GM23248 (cell line): ENCODE measurements at regions not wholly inside any gene's neighbourhood (a gene's known extent, or its start where the extent isn't known, plus 50 kb on each side); places are given as distances from the start of the nearest gene placed in this dataset.

Experiments used
- DNase-seq: peaks from one replicate; pipeline ENCODE4 v3.0.0-alpha.2; 2015
- H2AFZ ChIP-seq: fragments of 200-600 bp; sonication (generic); 2 replicates; pipeline ENCODE4 v1.6.1; 2016; ENCODE audit warnings: antibody characterized with exemption
- H3F3A ChIP-seq: fragments of 200-600 bp; sonication (generic); 2 replicates; pipeline ENCODE4 v1.6.1; 2016; ENCODE audit warnings: mild to moderate bottlenecking, antibody characterized with exemption, mixed run types; ENCODE audit not compliant: insufficient read depth
- H3K27ac ChIP-seq: fragments of 200-600 bp; sonication (generic); 2 replicates; pipeline ENCODE4 v1.5.1; 2016; ENCODE audit warnings: mild to moderate bottlenecking
- H3K27me3 ChIP-seq: fragments of 200-600 bp; sonication (generic); replicated peaks from 2 replicates; pipeline ENCODE4 v1.6.1; 2016; ENCODE audit warnings: mild to moderate bottlenecking; ENCODE audit not compliant: insufficient read depth
- H3K36me3 ChIP-seq: fragments of 200-600 bp; sonication (generic); 2 replicates; pipeline ENCODE4 v1.6.1; 2016; ENCODE audit warnings: low read depth, mild to moderate bottlenecking
- H3K4me1 ChIP-seq: fragments of 200-600 bp; sonication (generic); 2 replicates; pipeline ENCODE4 v1.6.1; 2016; ENCODE audit warnings: mild to moderate bottlenecking; ENCODE audit not compliant: insufficient read depth
- H3K4me2 ChIP-seq: fragments of 200-600 bp; sonication (generic); one replicate; pipeline ENCODE4 v1.6.1; 2016; ENCODE audit warnings: mild to moderate bottlenecking; ENCODE audit not compliant: unreplicated experiment
- H3K4me3 ChIP-seq: fragments of 200-600 bp; sonication (generic); 2 replicates; pipeline ENCODE4 v1.5.1; 2016; ENCODE audit warnings: mild to moderate bottlenecking
- H3K79me2 ChIP-seq: fragments of 200-600 bp; sonication (generic); 2 replicates; pipeline ENCODE4 v1.6.1; 2016; ENCODE audit warnings: mild to moderate bottlenecking; ENCODE audit not compliant: insufficient read depth
- H3K9ac ChIP-seq: fragments of 200-600 bp; sonication (generic); 2 replicates; pipeline ENCODE4 v1.6.1; 2016; ENCODE audit warnings: mild to moderate bottlenecking
- H3K9me2 ChIP-seq: fragments of 200-600 bp; sonication (generic); 2 replicates; pipeline ENCODE4 v1.6.1; 2016; ENCODE audit warnings: mixed run types, mild to moderate bottlenecking, moderate library complexity; ENCODE audit not compliant: insufficient read depth
- H3K9me3 ChIP-seq: fragments of 200-600 bp; sonication (generic); one replicate; pipeline ENCODE4 v1.6.1; 2017; ENCODE audit warnings: low read depth
- H4K20me1 ChIP-seq: fragments of 200-600 bp; sonication (generic); 2 replicates; pipeline ENCODE4 v1.6.0; 2016; ENCODE audit not compliant: insufficient read depth
- EZH2 ChIP-seq: fragments of 200-600 bp; sonication (generic); IDR thresholded peaks from 2 replicates; pipeline ENCODE4 v1.6.1; 2018; ENCODE audit warnings: antibody characterized with exemption, mild to moderate bottlenecking; ENCODE audit not compliant: insufficient read depth, poor library complexity, severe bottlenecking
- EZH2phosphoT487 ChIP-seq: fragments of 200-600 bp; sonication (generic); IDR thresholded peaks from 2 replicates; pipeline ENCODE4 v1.6.1; 2018; ENCODE audit warnings: antibody characterized with exemption, moderate library complexity, mild to moderate bottlenecking, low read depth; ENCODE audit not compliant: insufficient read depth
- WGBS, 2 experiments: methylation state at CpG; one replicate each; pipeline ENCODE4 v1.1.6; 2015 to 2017; ENCODE audit warnings: low lambda C conversion rate in 2 of 2, low coverage in 1 of 2; ENCODE audit errors: missing lambda C conversion rate in 2 of 2; 5-methylcytosine and 5-hydroxymethylcytosine counted together
- in situ Hi-C: fragments of 300-500 bp; cut with MboI; formaldehyde crosslinking; loops from 2 replicates; pipeline ENCODE4 v1.15.0; 2020

GRCh38 chr4:186882293-186882692 is 158.6 kb upstream of the FAT1 start:
- Histone ChIP-seq H3K4me1 (peaks cover 17% of the 10 kb centered on the region), H4K20me1 (no peaks in the 10 kb centered on the region), H3K9ac (no peak overlapping the region), H3F3A (peaks cover 10% of the 10 kb centered on the region), H3K27me3 (no peaks in the 10 kb centered on the region), H3K79me2 (no peaks in the 10 kb centered on the region), H3K9me2 (no peaks in the 10 kb centered on the region), H3K27ac (no peak overlapping the region), H2AFZ (no peak overlapping the region), H3K4me3 (no peak overlapping the region), H3K9me3 (no peaks in the 10 kb centered on the region), H3K4me2 (peak overlapping the region; percentile 16), H3K36me3 (no peaks in the 10 kb centered on the region)
- DNase-seq, result no peak
- TF ChIP-seq EZH2, result no peak
- TF ChIP-seq EZH2phosphoT487, result no peak
- WGBS, 2 experiments, result 93 to 100% methylated on average over 1 of the region's 1 CpG
- in situ Hi-C loops, result no loop called here

- H3K79me2 ChIP-seq, result no peaks in the 10 kb centered on the region
- DNase-seq, result no peak
- no peak overlapping the region for H3K4me2 ChIP-seq
- H3K36me3 ChIP-seq, result no peaks in the 10 kb centered on the region
- 72 to 74% methylated on average over 6 of the region's 6 CpGs for WGBS, 2 experiments
- peaks cover 17% of the 10 kb centered on the region for H3K4me1 ChIP-seq
- no peak for TF ChIP-seq EZH2phosphoT487
- peaks cover 10% of the 10 kb centered on the region for H3F3A ChIP-seq
- in situ Hi-C loops, result no loop called here
- no peak overlapping the region for H3K9ac ChIP-seq
- H3K9me3 ChIP-seq, result no peaks in the 10 kb centered on the region
- H3K27me3 ChIP-seq, result no peaks in the 10 kb centered on the region
- H3K27ac ChIP-seq, result no peak overlapping the region
- no peaks in the 10 kb centered on the region for H3K9me2 ChIP-seq
- no peaks in the 10 kb centered on the region for H4K20me1 ChIP-seq
- H3K4me3 ChIP-seq, result no peak overlapping the region
- H2AFZ ChIP-seq, result no peak overlapping the region
These were observed 161.6 kb upstream of the FAT1 start for GRCh38 chr4:186885289-186885688.

GRCh38 chr4:186886759-186887158 is 163.1 kb upstream of the FAT1 start:
- Histone ChIP-seq H3F3A (peaks cover 9% of the 10 kb centered on the region), H3K36me3 (no peaks in the 10 kb centered on the region), H3K9me3 (no peaks in the 10 kb centered on the region), H2AFZ (no peak overlapping the region), H3K27ac (no peak overlapping the region), H3K9ac (no peak overlapping the region), H3K4me2 (no peak overlapping the region), H3K4me3 (no peak overlapping the region), H3K79me2 (no peaks in the 10 kb centered on the region), H3K27me3 (no peaks in the 10 kb centered on the region), H3K9me2 (no peaks in the 10 kb centered on the region), H3K4me1 (peaks cover 7% of the 10 kb centered on the region), H4K20me1 (no peaks in the 10 kb centered on the region)
- TF ChIP-seq EZH2 (no peak), EZH2phosphoT487 (no peak)
- in situ Hi-C loops, result no loop called here
- no peak for DNase-seq
- 87 to 88% methylated on average over 2 of the region's 2 CpGs for WGBS, 2 experiments

- TF ChIP-seq EZH2, result no peak
- no peak for TF ChIP-seq EZH2phosphoT487
- no peaks in the 10 kb centered on the region for H3K36me3 ChIP-seq
- H3F3A ChIP-seq, result peaks cover 4% of the 10 kb centered on the region
- no peak overlapping the region for H3K4me3 ChIP-seq
- no peak overlapping the region for H3K27ac ChIP-seq
- no peak for DNase-seq
- no peaks in the 10 kb centered on the region for H3K9me2 ChIP-seq
- H3K4me2 ChIP-seq, result no peak overlapping the region
- WGBS, 2 experiments, result 72 to 81% methylated on average over 6 of the region's 6 CpGs
- no peaks in the 10 kb centered on the region for H3K79me2 ChIP-seq
- H3K27me3 ChIP-seq, result no peaks in the 10 kb centered on the region
- H4K20me1 ChIP-seq, result no peaks in the 10 kb centered on the region
- no peak overlapping the region for H2AFZ ChIP-seq
- in situ Hi-C loops, result no loop called here
- H3K9ac ChIP-seq, result no peak overlapping the region
- H3K4me1 ChIP-seq, result peaks cover 2% of the 10 kb centered on the region
- H3K9me3 ChIP-seq, result no peaks in the 10 kb centered on the region
These were observed 163.6 kb upstream of the FAT1 start for GRCh38 chr4:186887291-186887700.

GRCh38 chr4:186887752-186888151 is 164.1 kb upstream of the FAT1 start:
- H3K4me1 ChIP-seq, result no peaks in the 10 kb centered on the region
- no peaks in the 10 kb centered on the region for H3K9me2 ChIP-seq
- no peaks in the 10 kb centered on the region for H3K9me3 ChIP-seq
- H3K79me2 ChIP-seq, result no peaks in the 10 kb centered on the region
- no peak for TF ChIP-seq EZH2phosphoT487
- no peak for TF ChIP-seq EZH2
- no peaks in the 10 kb centered on the region for H4K20me1 ChIP-seq
- no peak overlapping the region for H3K4me3 ChIP-seq
- no peak overlapping the region for H3K4me2 ChIP-seq
- H3K27ac ChIP-seq, result no peak overlapping the region
- in situ Hi-C loops, result no loop called here
- no peak overlapping the region for H2AFZ ChIP-seq
- DNase-seq, result no peak
- WGBS, 2 experiments, result 88 to 93% methylated on average over 6 of the region's 6 CpGs
- no peak overlapping the region for H3K9ac ChIP-seq
- H3K27me3 ChIP-seq, result no peaks in the 10 kb centered on the region
- H3K36me3 ChIP-seq, result no peaks in the 10 kb centered on the region
- no peaks in the 10 kb centered on the region for H3F3A ChIP-seq
